ENCODE measurements at regions not wholly inside any gene's neighbourhood (a gene's known extent, or its start where the extent isn't known, plus 50 kb on each side); places are given as distances from the start of the nearest gene placed in this dataset.

GRCh38 chrX:1041091-1041490 lies 171.4 kb downstream of the CRLF2 start:
- TF ChIP-seq CTCF (conservative IDR thresholded peaks at IDR 0.05; ENCODE audit: low read depth in 2 of 2) = no peak
- TF ChIP-seq EZH2 (IDR thresholded peaks at IDR 0.05; ENCODE audit: low read depth, unreplicated experiment) = no peak
- TF ChIP-seq REST (IDR thresholded peaks at IDR 0.05; ENCODE audit: unreplicated experiment) = no peak
- no peak for TF ChIP-seq POLR2AphosphoS5 (IDR thresholded peaks at IDR 0.05; ENCODE audit: low read depth)

All from GM23338 (cell line).